IMR-90 (cell line): ENCODE measurements at regions not wholly inside any gene's neighbourhood (a gene's known extent, or its start where the extent isn't known, plus 50 kb on each side); places are given as distances from the start of the nearest gene placed in this dataset.

Experiments used
- ATAC-seq: fragments of 200-7000 bp; cut with Tn5 transposase; 2 replicates; pipeline ENCODE4 v1.9.1; 2020; ENCODE audit warnings: low read depth, mild to moderate bottlenecking, moderate library complexity
- BruUV-seq: library from RNA; stranded (reverse); fragments of 400-500 nt; replicated peaks from 2 replicates; lab custom pipeline; 2021; lab: Mats Ljungman, UMichigan
- CTCF ChIA-PET: fragments of 300-600 bp; formaldehyde crosslinking; extraction: SDS; loops from one replicate; lab custom pipeline; 2021; ENCODE audit warnings: antibody characterized with exemption; lab: Yijun Ruan, JAX
- POLR2A ChIA-PET: fragments of 300-600 bp; sonication (Branson Sonifier 250); formaldehyde crosslinking; loops from one replicate; lab custom pipeline; 2022; ENCODE audit warnings: antibody characterized with exemption; ENCODE audit not compliant: unreplicated experiment; lab: Charles Lee
- DNase-seq: peaks from one replicate; pipeline ENCODE4 v3.0.0; 2013
- H2AFZ ChIP-seq: replicated peaks from 2 replicates; pipeline ENCODE3; 2013; ENCODE audit warnings: low read length, mild to moderate bottlenecking; ENCODE audit not compliant: poor library complexity
- H2AK5ac ChIP-seq: 2 replicates; pipeline ENCODE4 v1.6.1; 2013; ENCODE audit warnings: low read depth, low read length, inconsistent platforms
- H2AK9ac ChIP-seq: replicated peaks from 2 replicates; pipeline ENCODE3; 2013; ENCODE audit warnings: mild to moderate bottlenecking, low read depth, low read length, moderate library complexity; ENCODE audit not compliant: poor library complexity
- H2BK120ac ChIP-seq: 2 replicates; pipeline ENCODE4 v1.6.1; 2013; ENCODE audit warnings: low read depth, low read length, inconsistent platforms
- H2BK15ac ChIP-seq: 3 replicates; pipeline ENCODE4 v1.6.1; 2013; ENCODE audit warnings: low read depth, low read length, inconsistent platforms
- H2BK20ac ChIP-seq: 2 replicates; pipeline ENCODE4 v1.6.1; 2013; ENCODE audit warnings: low read depth, mild to moderate bottlenecking, inconsistent platforms, low read length, moderate library complexity
- H2BK5ac ChIP-seq: 2 replicates; pipeline ENCODE4 v1.6.1; 2013; ENCODE audit warnings: mild to moderate bottlenecking, low read depth, low read length, inconsistent platforms; ENCODE audit not compliant: poor library complexity, severe bottlenecking
- H3K14ac ChIP-seq: replicated peaks from 2 replicates; pipeline ENCODE4 v1.6.1; 2013; ENCODE audit warnings: low read depth, low read length, inconsistent platforms
- H3K18ac ChIP-seq: 2 replicates; pipeline ENCODE4 v1.6.1; 2013; ENCODE audit warnings: low read depth, low read length, control low read depth
- H3K23ac ChIP-seq: 2 replicates; pipeline ENCODE4 v1.6.1; 2013; ENCODE audit warnings: low read depth, low read length, inconsistent platforms
- H3K27ac ChIP-seq: 2 replicates; pipeline ENCODE4 v1.5.1; 2013; ENCODE audit warnings: mild to moderate bottlenecking, control low read depth, low read length; ENCODE audit not compliant: insufficient read depth
- H3K27me3 ChIP-seq: 2 replicates; pipeline ENCODE4 v1.6.1; 2013; ENCODE audit warnings: low read length; ENCODE audit not compliant: control insufficient read depth, insufficient read depth
- H3K36me3 ChIP-seq: 2 replicates; pipeline ENCODE4 v1.6.1; 2013; ENCODE audit warnings: low read length, mixed read lengths; ENCODE audit not compliant: control insufficient read depth, insufficient read depth
- H3K4ac ChIP-seq: 2 replicates; pipeline ENCODE4 v1.6.1; 2013; ENCODE audit warnings: low read depth, low read length, inconsistent platforms
- H3K4me1 ChIP-seq: 2 replicates; pipeline ENCODE4 v1.6.1; 2013; ENCODE audit warnings: low read length, mixed read lengths; ENCODE audit not compliant: control insufficient read depth, insufficient read depth
- H3K4me2 ChIP-seq: 2 replicates; pipeline ENCODE4 v1.6.1; 2013; ENCODE audit warnings: low read depth, mild to moderate bottlenecking, control low read depth, low read length, moderate library complexity
- H3K4me3 ChIP-seq: 2 replicates; pipeline ENCODE4 v1.5.1; 2013; ENCODE audit warnings: low read depth, mild to moderate bottlenecking, control low read depth, low read length, moderate library complexity; ENCODE audit not compliant: insufficient read depth
- H3K56ac ChIP-seq: 2 replicates; pipeline ENCODE4 v1.6.1; 2013; ENCODE audit warnings: low read length, inconsistent platforms; ENCODE audit not compliant: insufficient read depth; ENCODE audit errors: extremely low read depth
- H3K79me1 ChIP-seq, 2 experiments: 2 replicates each; pipeline ENCODE4 v1.6.1; 2013; ENCODE audit warnings: low read length in 2 of 2, inconsistent platforms in 1 of 2, low read depth in 1 of 2
- H3K9ac ChIP-seq: 2 replicates; pipeline ENCODE4 v1.6.1; 2013; ENCODE audit warnings: low read depth, low read length, control low read depth
- H3K9me1 ChIP-seq: 2 replicates; pipeline ENCODE4 v1.6.1; 2013; ENCODE audit warnings: low read length, inconsistent platforms; ENCODE audit not compliant: insufficient read depth
- H3K9me3 ChIP-seq: 2 replicates; pipeline ENCODE4 v1.6.1; 2013; ENCODE audit warnings: low read length; ENCODE audit not compliant: control insufficient read depth, insufficient read depth
- H4K20me1 ChIP-seq: 2 replicates; pipeline ENCODE4 v1.6.1; 2013; ENCODE audit warnings: low read length, inconsistent platforms; ENCODE audit not compliant: insufficient read depth
- H4K5ac ChIP-seq: 2 replicates; pipeline ENCODE4 v1.6.1; 2013; ENCODE audit warnings: mild to moderate bottlenecking, low read depth, low read length, control low read depth
- H4K8ac ChIP-seq, 2 experiments: 2 replicates each; pipeline ENCODE4 v1.6.1; 2013; ENCODE audit warnings: low read depth in 2 of 2, low read length in 2 of 2, control low read depth in 1 of 2, inconsistent platforms in 1 of 2
- H4K91ac ChIP-seq: 2 replicates; pipeline ENCODE4 v1.6.1; 2013; ENCODE audit warnings: low read depth, low read length, inconsistent platforms; ENCODE audit not compliant: insufficient read depth
- CEBPB ChIP-seq: IDR thresholded peaks from 2 replicates; pipeline ENCODE4 v1.6.1; 2012; ENCODE audit warnings: low read depth, low read length, improper control_type of control experiment
- MXI1 ChIP-seq: IDR thresholded peaks from 2 replicates; pipeline ENCODE4 v1.6.1; 2012; ENCODE audit warnings: low read depth, mild to moderate bottlenecking, low read length, moderate library complexity, borderline replicate concordance
- RCOR1 ChIP-seq: IDR thresholded peaks from 2 replicates; pipeline ENCODE4 v1.6.1; 2012; ENCODE audit warnings: mild to moderate bottlenecking, low read length, improper control_type of control experiment; ENCODE audit not compliant: insufficient replicate concordance
- WGBS, 2 experiments: methylation state at CpG; one replicate each; pipeline versions ENCODE4 v1.1.5 to v1.1.7; 2013; ENCODE audit warnings: missing lambda C conversion rate in 2 of 2; ENCODE audit not compliant: insufficient read length in 1 of 2; ENCODE audit errors: extremely low coverage in 2 of 2; 5-methylcytosine and 5-hydroxymethylcytosine counted together
- dilution Hi-C: fragments of 300-500 bp; cut with HindIII; formaldehyde crosslinking; loops from one replicate; pipeline ENCODE4 v1.14.3; 2018; ENCODE audit warnings: low sequenced_read_pairs; ENCODE audit not compliant: unreplicated experiment
- in situ Hi-C: fragments of 300-500 bp; cut with MboI; formaldehyde crosslinking; loops from 3 replicates; pipeline ENCODE4 v1.14.3; 2019; ENCODE audit warnings: low sequenced_read_pairs, inconsistent platforms, mixed read lengths
- intact Hi-C: fragments of 100-400 bp; cut with micrococcal nuclease; formaldehyde crosslinking; loops from 2 replicates; pipeline ENCODE4 v1.10.0; 2022

DNA sequence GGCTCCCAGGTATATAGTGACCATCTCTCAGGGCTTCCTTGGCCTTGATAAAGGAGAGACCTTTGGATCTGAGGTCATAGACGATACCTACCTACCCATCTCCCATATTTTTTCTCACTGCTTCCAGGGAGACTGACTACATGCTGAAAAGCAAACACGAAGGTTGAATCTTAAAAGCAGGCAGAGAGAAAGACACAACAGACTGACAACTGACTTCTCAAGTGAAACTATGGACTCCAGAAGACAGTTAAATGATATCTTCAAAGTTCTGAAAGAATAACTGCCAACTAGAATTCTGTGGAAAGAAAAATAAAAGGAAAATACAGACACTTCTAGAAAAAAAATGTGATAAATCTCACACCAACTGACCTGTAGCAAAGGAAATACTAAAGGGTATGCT lies 76.5 kb upstream of the HAAO start:
- no peak overlapping the region for H2BK5ac ChIP-seq
- H2BK20ac ChIP-seq, result no peak overlapping the region
- BruUV-seq, result no TSS peak
- no peaks in the 10 kb centered on the region; the same call in 1 of the 2 replicates for H3K4me1 ChIP-seq
- peaks cover 10% of the 10 kb centered on the region for H3K9me3 ChIP-seq
- H3K14ac ChIP-seq, result no peak overlapping the region
- POLR2A ChIA-PET, result no interaction called here
- H2AK9ac ChIP-seq, result no peak overlapping the region
- in situ Hi-C loops (no loop called here), intact Hi-C loops (no loop called here), dilution Hi-C loops (no loop called here)
- H2BK15ac ChIP-seq, result no peak overlapping the region
- no peak overlapping the region for H2AK5ac ChIP-seq
- H3K9me1 ChIP-seq, result no peaks in the 10 kb centered on the region
- no peaks in the 10 kb centered on the region for H3K36me3 ChIP-seq
- no peak overlapping the region for H3K9ac ChIP-seq
- H3K27me3 ChIP-seq, result 0 out of 2 replicates have a peak, but pooled peaks cover 2% of the 10 kb centered on the region
- no peak overlapping the region for H3K4me3 ChIP-seq
- TF ChIP-seq CEBPB (no peak), MXI1 (no peak), RCOR1 (peak; percentile 19)
- H2AFZ ChIP-seq, result no peak overlapping the region
- WGBS, 2 experiments, result no CpG with 5 or more reads among the region's 2 CpGs
- H3K79me1 ChIP-seq, result no peaks in the 10 kb centered on the region
- ATAC-seq (no peak), DNase-seq (no peak)
- no peak overlapping the region for H3K27ac ChIP-seq
- H4K20me1 ChIP-seq, result no peaks in the 10 kb centered on the region
- no peak overlapping the region for H4K8ac ChIP-seq
- H3K18ac ChIP-seq, result no peak overlapping the region
- H4K91ac ChIP-seq, result no peak overlapping the region
- H4K5ac ChIP-seq, result no peak overlapping the region
- CTCF ChIA-PET, result no interaction called here
- H3K4me2 ChIP-seq, result no peak overlapping the region
- H2BK120ac ChIP-seq, result no peak overlapping the region
- no peak overlapping the region for H3K4ac ChIP-seq
- no peak overlapping the region for H3K23ac ChIP-seq
- H3K56ac ChIP-seq, result no peak overlapping the region
